ENCODE measurements at regions not wholly inside any gene's neighbourhood (a gene's known extent, or its start where the extent isn't known, plus 50 kb on each side); places are given as distances from the start of the nearest gene placed in this dataset.
"Not testable (repeated sequence)": the region's sequence is repeated elsewhere in the genome, so short reads cannot be mapped to it uniquely, and the experiment has no call there.

GRCh38 chr12:105423237-105423636, 92.7 kb downstream of the C12orf75 start:
- DNase-seq, result no peak

- no peak for DNase-seq
These were observed 93.4 kb downstream of the C12orf75 start for GRCh38 chr12:105423921-105424320.

- DNase-seq, result no peak
These were observed 95.0 kb downstream of the C12orf75 start for GRCh38 chr12:105425254-105426174.

- DNase-seq, result no peak
These were observed 96.3 kb downstream of the C12orf75 start for GRCh38 chr12:105426766-105427165.

GRCh38 chr12:105427883-105428282, 97.4 kb downstream of the C12orf75 start:
- no peak for DNase-seq

- no peak for DNase-seq
These were observed 98.4 kb downstream of the C12orf75 start for GRCh38 chr12:105428793-105429395.

GRCh38 chr12:105429511-105429910, 99.0 kb downstream of the C12orf75 start:
- DNase-seq, result no peak

- peak in 1 of 2 experiments; percentile 22 for DNase-seq
These were observed 101.1 kb downstream of the C12orf75 start for GRCh38 chr12:105431537-105432100.

- no peak for DNase-seq
These were observed 103.3 kb downstream of the C12orf75 start for GRCh38 chr12:105433804-105434203.

GRCh38 chr12:105436636-105437035, 106.1 kb downstream of the C12orf75 start:
- no peak for DNase-seq

GRCh38 chr12:105440037-105440664, 109.7 kb downstream of the C12orf75 start:
- DNase-seq, result no peak

- no peak for DNase-seq
These were observed 113.5 kb downstream of the C12orf75 start for GRCh38 chr12:105443802-105444652.

GRCh38 chr12:105444653-105445102, 114.2 kb downstream of the C12orf75 start:
- DNase-seq, result no peak

GRCh38 chr12:105445249-105445648, 114.8 kb downstream of the C12orf75 start:
- no peak for DNase-seq

GRCh38 chr12:105445649-105446048, 115.2 kb downstream of the C12orf75 start:
- DNase-seq, result no peak

GRCh38 chr12:105446460-105446859, 116.0 kb downstream of the C12orf75 start:
- DNase-seq, result not testable (repeated sequence)

- DNase-seq, result no peak
These were observed 118.9 kb downstream of the C12orf75 start for GRCh38 chr12:105449431-105449830.

- DNase-seq, result no peak
These were observed 120.7 kb downstream of the C12orf75 start for GRCh38 chr12:105451211-105451610.

- no peak for DNase-seq
These were observed 121.3 kb downstream of the C12orf75 start for GRCh38 chr12:105451798-105452197.

GRCh38 chr12:105453316-105453715, 122.8 kb downstream of the C12orf75 start:
- DNase-seq, result no peak

GRCh38 chr12:105454688-105455087, 124.2 kb downstream of the C12orf75 start:
- no peak for DNase-seq

- DNase-seq, result no peak
These were observed 124.8 kb downstream of the C12orf75 start for GRCh38 chr12:105455261-105455660.

Measured in NCI-H187 (cell line).